Cerebellar cortex (tissue), 1 donor: ENCODE measurements at regions not wholly inside any gene's neighbourhood (a gene's known extent, or its start where the extent isn't known, plus 50 kb on each side); places are given as distances from the start of the nearest gene placed in this dataset.
"Not testable (repeated sequence)": the region's sequence is repeated elsewhere in the genome, so short reads cannot be mapped to it uniquely, and the experiment has no call there.

Experiments
- DNase-seq: peaks from one replicate; pipeline ENCODE4 v3.0.0-alpha.2; 2015; ENCODE audit warnings: low spot score

GRCh38 chr13:107819071-107819470, 396.3 kb downstream of the LIG4 start:
- DNase-seq: no peak

GRCh38 chr13:107817647-107818287, 397.6 kb downstream of the LIG4 start:
- DNase-seq: no peak

- DNase-seq: no peak
Observed at GRCh38 chr13:107812014-107812412, 403.3 kb downstream of the LIG4 start.

GRCh38 chr13:107811233-107812013, 403.9 kb downstream of the LIG4 start:
- DNase-seq: no peak

GRCh38 chr13:107809125-107809524, 406.2 kb downstream of the LIG4 start:
- no peak for DNase-seq

DNA sequence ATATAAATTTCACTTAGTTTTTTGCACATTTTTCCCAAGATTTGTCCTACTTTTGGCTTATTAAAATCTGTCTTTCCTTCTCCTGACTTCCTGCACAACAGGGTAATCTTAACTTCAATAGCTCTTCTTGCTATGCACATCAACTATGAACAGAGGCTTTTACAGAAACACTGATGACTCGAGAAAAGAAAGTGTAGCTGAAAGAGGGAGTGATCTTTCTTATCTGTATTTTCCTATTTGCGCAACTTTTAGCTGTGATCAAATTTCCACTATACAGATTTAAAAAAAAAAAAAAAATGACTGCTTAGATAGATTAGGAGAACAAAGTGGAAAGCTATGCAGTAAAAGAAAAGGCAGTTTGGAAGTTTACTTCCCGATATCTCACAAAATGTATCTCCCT, 406.9 kb downstream of the LIG4 start:
- DNase-seq: no peak

- DNase-seq: no peak
Observed at GRCh38 chr13:107807306-107808073, 407.8 kb downstream of the LIG4 start.

DNA sequence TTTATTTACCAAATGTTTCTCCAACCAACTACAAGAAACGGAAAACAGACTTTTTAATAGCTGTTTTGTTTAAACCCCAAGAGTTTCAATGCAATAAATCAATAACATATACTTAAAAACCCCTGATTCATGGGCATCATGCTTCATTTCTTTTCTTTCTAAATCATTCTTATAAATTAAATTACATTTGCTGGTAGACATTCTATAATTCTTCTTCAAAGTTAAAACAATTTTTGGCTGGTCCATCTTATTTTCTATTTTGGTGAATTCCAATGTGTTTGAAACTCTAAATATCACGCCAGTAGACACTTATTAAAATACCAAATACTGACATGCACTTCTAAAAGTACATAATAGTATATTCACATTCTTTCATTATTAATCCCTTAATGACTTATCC, 408.6 kb downstream of the LIG4 start:
- no peak for DNase-seq

DNA sequence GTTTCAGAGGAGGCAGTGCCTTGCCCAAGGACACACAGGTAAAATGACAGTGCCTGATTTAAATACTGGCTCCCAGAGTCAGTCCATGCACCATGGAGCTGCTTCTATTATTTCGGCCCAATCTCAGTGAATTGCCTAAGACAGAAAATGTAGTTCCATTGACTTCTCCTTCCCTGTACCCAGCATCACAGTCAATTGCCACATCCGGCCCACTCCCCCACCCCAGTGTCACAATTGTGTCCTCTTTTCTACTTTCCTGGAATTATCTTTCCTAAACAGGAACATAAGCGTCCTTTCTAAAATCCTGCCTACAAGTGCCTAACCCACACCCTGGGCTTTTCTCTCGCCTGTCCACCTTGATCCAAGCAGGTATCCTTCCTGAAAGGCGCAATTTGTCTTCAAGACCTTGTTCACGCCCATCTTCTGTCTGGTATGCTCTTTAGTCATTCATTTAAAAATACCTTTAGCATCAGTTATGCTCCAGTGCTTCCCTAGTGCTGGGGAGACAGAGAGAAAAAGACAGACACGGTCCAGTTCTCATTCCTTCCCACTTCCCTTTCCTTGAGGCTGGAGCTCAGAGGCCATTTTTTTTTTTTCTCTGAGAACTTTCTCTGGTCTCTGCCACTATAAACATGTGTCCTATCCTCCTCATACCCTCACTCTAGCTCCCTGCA, 411.4 kb downstream of the LIG4 start:
- DNase-seq: no peak

- DNase-seq: peak; percentile 43
Observed at GRCh38 chr13:107801621-107802020, 413.7 kb downstream of the LIG4 start.

GRCh38 chr13:107799001-107799400, 416.3 kb downstream of the LIG4 start:
- DNase-seq: no peak

GRCh38 chr13:107790397-107790796, 424.9 kb downstream of the LIG4 start:
- no peak for DNase-seq

GRCh38 chr13:107788464-107789165, 426.7 kb downstream of the LIG4 start:
- no peak for DNase-seq

GRCh38 chr13:107782646-107783045, 432.7 kb downstream of the LIG4 start:
- DNase-seq: not testable (repeated sequence)

DNA sequence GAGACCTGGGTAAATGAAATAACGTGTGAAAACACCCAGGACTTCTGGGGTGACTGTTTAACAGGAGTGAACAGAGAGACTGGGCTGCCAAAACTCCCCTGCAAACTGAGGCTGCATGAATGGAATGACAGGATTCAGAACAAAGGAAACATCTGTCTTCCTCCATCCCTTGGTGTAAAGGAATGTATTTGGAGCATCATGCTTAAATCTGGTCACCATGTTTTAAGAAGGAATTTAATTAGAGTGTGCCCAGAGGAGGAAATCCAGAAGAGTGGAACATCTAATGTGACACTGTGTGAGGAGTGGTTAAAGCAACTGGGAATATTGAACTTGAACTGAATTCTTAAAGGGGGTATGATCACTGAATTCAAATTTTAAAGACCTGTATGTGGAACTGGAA, 437.2 kb downstream of the LIG4 start:
- no peak for DNase-seq

GRCh38 chr13:107770541-107770940, 444.8 kb downstream of the LIG4 start:
- DNase-seq: no peak

DNA sequence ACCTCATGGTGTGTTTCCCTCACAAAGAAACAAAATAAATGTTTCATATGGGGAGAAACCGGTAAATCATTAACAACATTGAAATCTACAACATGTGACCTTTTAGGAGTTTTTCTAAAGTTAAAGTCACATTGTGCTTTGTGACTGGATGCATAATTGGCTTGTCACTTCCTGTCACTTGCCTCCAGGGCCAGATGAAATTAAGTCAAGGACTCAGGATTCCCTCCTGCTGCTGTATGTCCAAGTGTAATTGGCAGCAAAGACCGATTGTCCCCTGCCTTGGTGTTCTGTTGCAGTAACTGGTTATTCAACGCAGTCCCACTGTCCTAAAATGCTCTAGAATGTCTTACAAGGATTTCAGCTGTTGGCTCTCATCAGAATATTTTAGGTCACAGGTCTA, 448.2 kb downstream of the LIG4 start:
- no peak for DNase-seq

- no peak for DNase-seq
Observed at GRCh38 chr13:107765724-107766401, 449.5 kb downstream of the LIG4 start.

DNA sequence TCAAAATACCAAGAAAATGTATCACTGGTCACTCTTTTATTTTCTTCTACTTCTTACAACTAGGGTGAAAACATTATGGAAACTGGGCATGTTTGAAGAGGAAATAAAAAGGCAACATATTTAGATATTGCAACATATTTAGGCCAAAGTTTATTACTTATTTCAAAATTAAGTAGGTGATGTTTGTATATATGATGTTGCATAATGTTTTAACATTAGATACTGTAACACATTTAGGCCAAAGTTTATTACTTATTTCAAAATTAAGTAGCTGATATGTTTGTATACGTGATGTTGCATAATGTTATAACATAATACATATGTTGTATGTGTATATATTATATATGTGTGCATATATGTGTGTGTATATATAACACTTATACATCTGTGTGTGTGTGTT, 451.3 kb downstream of the LIG4 start:
- DNase-seq: no peak

DNA sequence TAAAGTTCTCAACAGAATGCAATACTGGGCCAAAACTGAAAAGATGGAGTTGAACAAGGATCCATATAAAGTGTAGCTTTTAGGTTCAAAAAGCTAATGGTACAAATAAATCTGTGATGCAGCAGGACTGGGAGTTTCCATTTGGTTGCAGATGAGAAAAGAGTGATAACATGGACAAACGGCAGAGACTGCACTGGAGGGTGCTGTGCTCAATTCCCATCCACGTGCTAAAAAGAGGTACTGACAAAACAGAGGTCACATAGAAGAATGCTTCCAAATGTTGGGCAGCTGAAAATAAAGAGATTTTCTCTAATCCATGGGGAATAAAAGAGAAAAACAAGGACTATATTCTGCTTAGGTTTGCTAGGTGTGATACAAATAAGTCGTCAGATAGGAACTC, 461.6 kb downstream of the LIG4 start:
- DNase-seq: no peak

DNA sequence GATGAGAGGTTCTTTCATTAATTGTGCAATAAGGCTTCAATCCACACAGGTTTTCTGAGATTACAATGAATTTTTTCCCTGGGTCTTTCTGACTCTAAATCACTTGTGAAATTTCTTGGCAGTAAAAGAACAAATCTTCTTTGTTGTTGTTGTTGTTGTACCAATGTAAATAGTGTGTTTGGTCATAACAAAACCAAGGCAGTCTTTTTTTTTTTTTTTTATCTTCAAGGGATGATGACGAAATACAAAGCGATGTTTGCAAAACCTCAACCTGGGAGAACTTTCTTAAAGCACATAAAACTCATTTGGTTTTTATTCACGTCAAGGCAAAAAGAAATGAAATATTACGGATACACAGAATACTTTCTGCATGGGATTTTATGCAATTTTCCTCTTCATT, 462.0 kb downstream of the LIG4 start:
- no peak for DNase-seq
